ENCODE measurements at regions not wholly inside any gene's neighbourhood (a gene's known extent, or its start where the extent isn't known, plus 50 kb on each side); places are given as distances from the start of the nearest gene placed in this dataset.

DNA sequence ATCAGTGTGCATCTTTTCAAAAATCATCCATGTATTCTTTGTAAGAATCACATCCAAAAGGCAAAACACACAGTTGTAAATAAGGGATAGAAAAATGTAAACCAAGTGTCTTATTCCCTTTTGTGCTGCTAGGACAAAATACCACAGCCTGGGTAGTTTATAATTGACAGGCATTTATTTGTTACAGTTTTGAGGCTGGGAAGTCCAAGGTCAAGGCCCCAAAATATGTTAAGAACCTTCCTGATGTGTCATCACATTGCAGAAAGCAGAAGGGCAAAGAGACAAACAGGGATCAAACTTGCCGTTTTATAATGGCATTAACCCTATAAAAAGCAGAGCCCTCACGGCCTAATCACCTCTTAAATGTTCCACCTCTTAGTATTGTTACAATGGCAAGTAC lies 364.8 kb downstream of the MED10 start:
- H3K36me3 Mint-ChIP-seq (ENCODE audit: insufficient read depth in 1 of 3, low read depth in 3 of 3), result peaks cover 6 to 19% (median 17%) of the 10 kb centered on the region in 3 experiments
- Histone ChIP-seq H2BK20ac (ENCODE audit: low read depth, low read length, poor library complexity, severe bottlenecking) (no peak overlapping the region), H2AK5ac (ENCODE audit: insufficient read length, low read length) (no peak overlapping the region), H3K56ac (ENCODE audit: insufficient read length, low read depth, low read length) (no peak overlapping the region), H3K4me1 (ENCODE audit: insufficient read depth, low read length) (no peaks in the 10 kb centered on the region), H2BK120ac (ENCODE audit: low read depth, low read length, poor library complexity, severe bottlenecking) (no peak overlapping the region), H2BK5ac (ENCODE audit: insufficient read length, low read length) (no peak overlapping the region), H2BK12ac (ENCODE audit: insufficient read length, low read depth, low read length) (no peak overlapping the region), H4K8ac (replicated peaks; ENCODE audit: insufficient read length, low read depth, low read length) (no peak overlapping the region), H3K9me3 (ENCODE audit: control insufficient read depth, low read depth, low read length) (no peaks in the 10 kb centered on the region), H4K91ac (ENCODE audit: insufficient read length, low read depth, low read length) (no peak overlapping the region), H3K27me3 (ENCODE audit: insufficient read depth, low read length) (no peaks in the 10 kb centered on the region), H3K18ac (ENCODE audit: insufficient read length, low read depth, low read length) (no peak overlapping the region), H2AFZ (ENCODE audit: low read length) (no peak overlapping the region), H3T11ph (ENCODE audit: low read length) (no peak overlapping the region), H2BK15ac (ENCODE audit: low read depth, low read length) (no peak overlapping the region), H4K20me1 (ENCODE audit: control insufficient read depth, insufficient read depth, insufficient read length) (no peaks in the 10 kb centered on the region), H3K14ac (ENCODE audit: insufficient read depth, low read length) (no peak overlapping the region), H3K9ac (ENCODE audit: extremely low read depth, insufficient read length, low read length) (no peak overlapping the region), H3K23ac (ENCODE audit: insufficient read length, low read depth, low read length) (no peak overlapping the region), H3K23me2 (ENCODE audit: insufficient read length, low read depth, low read length, poor library complexity, severe bottlenecking) (no peaks in the 10 kb centered on the region), H3K4me2 (ENCODE audit: insufficient read depth, insufficient read length, low read length) (no peak overlapping the region), H4K5ac (ENCODE audit: insufficient read length, low read depth, low read length) (no peak overlapping the region), H3K79me1 (ENCODE audit: insufficient read depth, low read depth, low read length, poor library complexity, severe bottlenecking) (no peaks in the 10 kb centered on the region), H3K79me2 (ENCODE audit: insufficient read depth, low read length) (no peaks in the 10 kb centered on the region), H3K4ac (ENCODE audit: low read depth, low read length) (no peak overlapping the region), H3K27ac (ENCODE audit: insufficient read length, low read depth, low read length) (no peak overlapping the region)
- no CpG with 5 or more reads among the region's 2 CpGs for whole genome bisulfite sequencing (ENCODE audit: extremely low coverage, insufficient read length, low lambda C conversion rate)
- no peaks in the 10 kb centered on the region for H3K4me1 Mint-ChIP-seq
- TF ChIP-seq CTCF (conservative IDR thresholded peaks at IDR 0.05), result no peak
- H3K9me3 Mint-ChIP-seq, result peaks cover 24 to 28% of the 10 kb centered on the region in 2 experiments
- no peak overlapping the region for H3K27ac Mint-ChIP-seq
- no peaks in the 10 kb centered on the region; the same call in 1 of the 2 replicates for H3K27me3 Mint-ChIP-seq (ENCODE audit: low read depth)
- H3K4me3 Mint-ChIP-seq, result no peak overlapping the region
- no peak for DNase-seq
